ENCODE measurements at regions not wholly inside any gene's neighbourhood (a gene's known extent, or its start where the extent isn't known, plus 50 kb on each side); places are given as distances from the start of the nearest gene placed in this dataset.

DNA sequence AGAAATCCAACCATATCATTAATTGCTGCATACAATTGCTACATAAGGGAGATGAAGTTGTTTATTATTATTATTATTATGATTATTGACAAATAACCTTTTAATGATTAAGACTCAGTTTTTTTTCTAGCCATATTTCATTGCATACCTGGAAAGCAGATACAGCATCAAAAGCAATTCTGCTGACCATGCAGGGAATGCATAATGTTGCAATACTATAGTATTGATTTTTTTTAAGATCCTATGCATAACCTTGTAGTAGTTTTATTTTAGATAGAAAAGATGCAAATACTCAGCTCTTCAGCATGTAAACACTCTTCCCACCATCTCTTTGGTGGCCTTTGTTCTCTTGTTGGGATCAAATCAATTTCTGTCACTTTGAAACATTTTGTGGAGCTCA, 300.9 kb upstream of the MAP3K7 start:
- TF ChIP-seq POLR2A (IDR thresholded peaks at IDR 0.05; ENCODE audit: control extremely low read depth in 1 of 2, low read depth in 2 of 2, low read length in 2 of 2) (no peak), PHF8 (conservative IDR thresholded peaks at IDR 0.05; ENCODE audit: low read depth, low read length) (no peak), CTCF (IDR thresholded peaks at IDR 0.05; ENCODE audit: control extremely low read depth in 1 of 3, insufficient read depth in 1 of 3, low read depth in 1 of 3, low read length in 3 of 3) (no peak), ATF3 (IDR thresholded peaks at IDR 0.05; ENCODE audit: insufficient read depth, low read depth, low read length) (no peak), NRF1 (IDR thresholded peaks at IDR 0.05; ENCODE audit: low read depth, low read length) (no peak), EP300 (IDR thresholded peaks at IDR 0.05; ENCODE audit: borderline replicate concordance in 1 of 2, low read depth in 2 of 2, low read length in 2 of 2) (no peak), YY1 (IDR thresholded peaks at IDR 0.05; ENCODE audit: low read depth, low read length) (no peak), USF2 (IDR thresholded peaks at IDR 0.05; ENCODE audit: low read length) (no peak), SP2 (IDR thresholded peaks at IDR 0.05; ENCODE audit: low read length) (no peak), SP4 (IDR thresholded peaks at IDR 0.05; ENCODE audit: low read length) (no peak), RFX5 (IDR thresholded peaks at IDR 0.05; ENCODE audit: borderline replicate concordance, low read depth, low read length) (no peak)
- TF ChIP-seq, protein P1, sequence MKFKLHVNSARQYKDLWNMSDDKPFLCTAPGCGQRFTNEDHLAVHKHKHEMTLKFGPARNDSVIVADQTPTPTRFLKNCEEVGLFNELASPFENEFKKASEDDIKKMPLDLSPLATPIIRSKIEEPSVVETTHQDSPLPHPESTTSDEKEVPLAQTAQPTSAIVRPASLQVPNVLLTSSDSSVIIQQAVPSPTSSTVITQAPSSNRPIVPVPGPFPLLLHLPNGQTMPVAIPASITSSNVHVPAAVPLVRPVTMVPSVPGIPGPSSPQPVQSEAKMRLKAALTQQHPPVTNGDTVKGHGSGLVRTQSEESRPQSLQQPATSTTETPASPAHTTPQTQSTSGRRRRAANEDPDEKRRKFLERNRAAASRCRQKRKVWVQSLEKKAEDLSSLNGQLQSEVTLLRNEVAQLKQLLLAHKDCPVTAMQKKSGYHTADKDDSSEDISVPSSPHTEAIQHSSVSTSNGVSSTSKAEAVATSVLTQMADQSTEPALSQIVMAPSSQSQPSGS (IDR thresholded peaks at IDR 0.05; ENCODE audit: low read length): no peak

Data from H1 (cell line).